Ovary (tissue), 3 donors: ENCODE measurements at regions not wholly inside any gene's neighbourhood (a gene's known extent, or its start where the extent isn't known, plus 50 kb on each side); places are given as distances from the start of the nearest gene placed in this dataset.

Source experiments
- EP300 ChIP-seq: sonication (generic); formaldehyde crosslinking; IDR thresholded peaks from one replicate; pipeline ENCODE4 v1.6.1; 2017; ENCODE audit warnings: antibody characterized with exemption
- TF ChIP-seq, protein P1 (sequence below), 3 donors: fragments of 450-650 bp in 2 of 3; fragments of 200-600 bp in 1 of 3; IDR thresholded peaks; one replicate each; pipeline versions ENCODE4 v1.5.1 to v1.8.0; 2016 to 2022; ENCODE audit warnings: antibody characterized with exemption in 3 of 3, mild to moderate bottlenecking in 1 of 3
- donor health status: DM: no; HTN: no; CAD: no.

DNA sequence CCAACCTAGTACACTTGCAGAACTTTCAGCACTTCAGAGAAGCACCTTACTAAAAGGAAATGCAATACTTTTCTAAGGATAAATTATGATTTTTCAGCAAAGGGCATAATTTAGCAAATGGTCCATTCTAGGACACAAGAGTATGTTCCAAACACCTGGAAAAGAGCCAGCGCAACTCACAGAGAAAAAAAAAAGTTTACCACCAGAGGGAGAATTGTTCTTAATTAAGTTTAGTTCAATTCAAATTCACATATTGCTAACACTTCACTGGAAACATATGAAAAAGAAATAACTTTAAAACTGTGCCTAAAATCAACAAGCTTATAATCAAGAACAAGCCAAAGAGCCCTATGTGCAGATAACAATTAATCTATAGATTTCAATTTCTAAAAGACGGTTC is 338.1 kb downstream of the SEC16B start:
- TF ChIP-seq, protein P1, sequence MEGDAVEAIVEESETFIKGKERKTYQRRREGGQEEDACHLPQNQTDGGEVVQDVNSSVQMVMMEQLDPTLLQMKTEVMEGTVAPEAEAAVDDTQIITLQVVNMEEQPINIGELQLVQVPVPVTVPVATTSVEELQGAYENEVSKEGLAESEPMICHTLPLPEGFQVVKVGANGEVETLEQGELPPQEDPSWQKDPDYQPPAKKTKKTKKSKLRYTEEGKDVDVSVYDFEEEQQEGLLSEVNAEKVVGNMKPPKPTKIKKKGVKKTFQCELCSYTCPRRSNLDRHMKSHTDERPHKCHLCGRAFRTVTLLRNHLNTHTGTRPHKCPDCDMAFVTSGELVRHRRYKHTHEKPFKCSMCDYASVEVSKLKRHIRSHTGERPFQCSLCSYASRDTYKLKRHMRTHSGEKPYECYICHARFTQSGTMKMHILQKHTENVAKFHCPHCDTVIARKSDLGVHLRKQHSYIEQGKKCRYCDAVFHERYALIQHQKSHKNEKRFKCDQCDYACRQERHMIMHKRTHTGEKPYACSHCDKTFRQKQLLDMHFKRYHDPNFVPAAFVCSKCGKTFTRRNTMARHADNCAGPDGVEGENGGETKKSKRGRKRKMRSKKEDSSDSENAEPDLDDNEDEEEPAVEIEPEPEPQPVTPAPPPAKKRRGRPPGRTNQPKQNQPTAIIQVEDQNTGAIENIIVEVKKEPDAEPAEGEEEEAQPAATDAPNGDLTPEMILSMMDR (IDR thresholded peaks at IDR 0.05) = no peak
- no peak for TF ChIP-seq EP300
